IMR-90 (cell line): ENCODE measurements at regions not wholly inside any gene's neighbourhood (a gene's known extent, or its start where the extent isn't known, plus 50 kb on each side); places are given as distances from the start of the nearest gene placed in this dataset.

Experiments
- ATAC-seq: fragments of 200-7000 bp; cut with Tn5 transposase; 2 replicates; pipeline ENCODE4 v1.9.1; 2020; ENCODE audit warnings: low read depth, mild to moderate bottlenecking, moderate library complexity
- BruUV-seq: library from RNA; stranded (reverse); fragments of 400-500 nt; replicated peaks from 2 replicates; lab custom pipeline; 2021; lab: Mats Ljungman, UMichigan
- CTCF ChIA-PET: fragments of 300-600 bp; formaldehyde crosslinking; extraction: SDS; loops from one replicate; lab custom pipeline; 2021; ENCODE audit warnings: antibody characterized with exemption; lab: Yijun Ruan, JAX
- POLR2A ChIA-PET: fragments of 300-600 bp; sonication (Branson Sonifier 250); formaldehyde crosslinking; loops from one replicate; lab custom pipeline; 2022; ENCODE audit warnings: antibody characterized with exemption; ENCODE audit not compliant: unreplicated experiment; lab: Charles Lee
- DNase-seq: peaks from one replicate; pipeline ENCODE4 v3.0.0; 2013
- H2AFZ ChIP-seq: replicated peaks from 2 replicates; pipeline ENCODE3; 2013; ENCODE audit warnings: low read length, mild to moderate bottlenecking; ENCODE audit not compliant: poor library complexity
- H2AK5ac ChIP-seq: 2 replicates; pipeline ENCODE4 v1.6.1; 2013; ENCODE audit warnings: low read depth, low read length, inconsistent platforms
- H2AK9ac ChIP-seq: replicated peaks from 2 replicates; pipeline ENCODE3; 2013; ENCODE audit warnings: mild to moderate bottlenecking, low read depth, low read length, moderate library complexity; ENCODE audit not compliant: poor library complexity
- H2BK120ac ChIP-seq: 2 replicates; pipeline ENCODE4 v1.6.1; 2013; ENCODE audit warnings: low read depth, low read length, inconsistent platforms
- H2BK15ac ChIP-seq: 3 replicates; pipeline ENCODE4 v1.6.1; 2013; ENCODE audit warnings: low read depth, low read length, inconsistent platforms
- H2BK20ac ChIP-seq: 2 replicates; pipeline ENCODE4 v1.6.1; 2013; ENCODE audit warnings: low read depth, mild to moderate bottlenecking, inconsistent platforms, low read length, moderate library complexity
- H2BK5ac ChIP-seq: 2 replicates; pipeline ENCODE4 v1.6.1; 2013; ENCODE audit warnings: mild to moderate bottlenecking, low read depth, low read length, inconsistent platforms; ENCODE audit not compliant: poor library complexity, severe bottlenecking
- H3K14ac ChIP-seq: replicated peaks from 2 replicates; pipeline ENCODE4 v1.6.1; 2013; ENCODE audit warnings: low read depth, low read length, inconsistent platforms
- H3K18ac ChIP-seq: 2 replicates; pipeline ENCODE4 v1.6.1; 2013; ENCODE audit warnings: low read depth, low read length, control low read depth
- H3K23ac ChIP-seq: 2 replicates; pipeline ENCODE4 v1.6.1; 2013; ENCODE audit warnings: low read depth, low read length, inconsistent platforms
- H3K27ac ChIP-seq: 2 replicates; pipeline ENCODE4 v1.5.1; 2013; ENCODE audit warnings: mild to moderate bottlenecking, control low read depth, low read length; ENCODE audit not compliant: insufficient read depth
- H3K27me3 ChIP-seq: 2 replicates; pipeline ENCODE4 v1.6.1; 2013; ENCODE audit warnings: low read length; ENCODE audit not compliant: control insufficient read depth, insufficient read depth
- H3K36me3 ChIP-seq: 2 replicates; pipeline ENCODE4 v1.6.1; 2013; ENCODE audit warnings: low read length, mixed read lengths; ENCODE audit not compliant: control insufficient read depth, insufficient read depth
- H3K4ac ChIP-seq: 2 replicates; pipeline ENCODE4 v1.6.1; 2013; ENCODE audit warnings: low read depth, low read length, inconsistent platforms
- H3K4me1 ChIP-seq: 2 replicates; pipeline ENCODE4 v1.6.1; 2013; ENCODE audit warnings: low read length, mixed read lengths; ENCODE audit not compliant: control insufficient read depth, insufficient read depth
- H3K4me2 ChIP-seq: 2 replicates; pipeline ENCODE4 v1.6.1; 2013; ENCODE audit warnings: low read depth, mild to moderate bottlenecking, control low read depth, low read length, moderate library complexity
- H3K4me3 ChIP-seq: 2 replicates; pipeline ENCODE4 v1.5.1; 2013; ENCODE audit warnings: low read depth, mild to moderate bottlenecking, control low read depth, low read length, moderate library complexity; ENCODE audit not compliant: insufficient read depth
- H3K56ac ChIP-seq: 2 replicates; pipeline ENCODE4 v1.6.1; 2013; ENCODE audit warnings: low read length, inconsistent platforms; ENCODE audit not compliant: insufficient read depth; ENCODE audit errors: extremely low read depth
- H3K79me1 ChIP-seq, 2 experiments: 2 replicates each; pipeline ENCODE4 v1.6.1; 2013; ENCODE audit warnings: low read length in 2 of 2, inconsistent platforms in 1 of 2, low read depth in 1 of 2
- H3K9ac ChIP-seq: 2 replicates; pipeline ENCODE4 v1.6.1; 2013; ENCODE audit warnings: low read depth, low read length, control low read depth
- H3K9me1 ChIP-seq: 2 replicates; pipeline ENCODE4 v1.6.1; 2013; ENCODE audit warnings: low read length, inconsistent platforms; ENCODE audit not compliant: insufficient read depth
- H3K9me3 ChIP-seq: 2 replicates; pipeline ENCODE4 v1.6.1; 2013; ENCODE audit warnings: low read length; ENCODE audit not compliant: control insufficient read depth, insufficient read depth
- H4K20me1 ChIP-seq: 2 replicates; pipeline ENCODE4 v1.6.1; 2013; ENCODE audit warnings: low read length, inconsistent platforms; ENCODE audit not compliant: insufficient read depth
- H4K5ac ChIP-seq: 2 replicates; pipeline ENCODE4 v1.6.1; 2013; ENCODE audit warnings: mild to moderate bottlenecking, low read depth, low read length, control low read depth
- H4K8ac ChIP-seq, 2 experiments: 2 replicates each; pipeline ENCODE4 v1.6.1; 2013; ENCODE audit warnings: low read depth in 2 of 2, low read length in 2 of 2, control low read depth in 1 of 2, inconsistent platforms in 1 of 2
- H4K91ac ChIP-seq: 2 replicates; pipeline ENCODE4 v1.6.1; 2013; ENCODE audit warnings: low read depth, low read length, inconsistent platforms; ENCODE audit not compliant: insufficient read depth
- BHLHE40 ChIP-seq: fragments of 150-350 bp; IDR thresholded peaks from 2 replicates; pipeline ENCODE4 v1.6.1; 2016; ENCODE audit warnings: mild to moderate bottlenecking, low read depth, low read length
- CEBPB ChIP-seq: IDR thresholded peaks from 2 replicates; pipeline ENCODE4 v1.6.1; 2012; ENCODE audit warnings: low read depth, low read length, improper control_type of control experiment
- CHD1 ChIP-seq: IDR thresholded peaks from 2 replicates; pipeline ENCODE4 v1.6.1; 2012; ENCODE audit warnings: low read depth, low read length, improper control_type of control experiment
- CTCF ChIP-seq: conservative IDR thresholded peaks from 2 replicates; pipeline ENCODE4 v1.5.1; 2012; ENCODE audit warnings: mild to moderate bottlenecking, low read depth, low read length, improper control_type of control experiment
- ELK1 ChIP-seq: fragments of 150-350 bp; IDR thresholded peaks from 2 replicates; pipeline ENCODE4 v1.6.1; 2016; ENCODE audit warnings: low read depth, mild to moderate bottlenecking, low read length, moderate library complexity, borderline replicate concordance
- FOS ChIP-seq: fragments of 150-350 bp; IDR thresholded peaks from 2 replicates; pipeline ENCODE4 v1.6.1; 2016; ENCODE audit warnings: low read depth, low read length
- MAFK ChIP-seq: IDR thresholded peaks from 2 replicates; pipeline ENCODE4 v1.6.1; 2012; ENCODE audit warnings: low read depth, low read length, improper control_type of control experiment
- MAZ ChIP-seq: IDR thresholded peaks from 2 replicates; pipeline ENCODE4 v1.6.1; 2012; ENCODE audit warnings: low read depth, mild to moderate bottlenecking, low read length, improper control_type of control experiment, moderate library complexity, borderline replicate concordance
- MXI1 ChIP-seq: IDR thresholded peaks from 2 replicates; pipeline ENCODE4 v1.6.1; 2012; ENCODE audit warnings: low read depth, mild to moderate bottlenecking, low read length, moderate library complexity, borderline replicate concordance
- POLR2A ChIP-seq: IDR thresholded peaks from 2 replicates; pipeline ENCODE4 v1.6.1; 2012; ENCODE audit warnings: mild to moderate bottlenecking, low read depth, low read length
- RAD21 ChIP-seq: IDR thresholded peaks from 2 replicates; pipeline ENCODE4 v1.6.1; 2012; ENCODE audit warnings: low read length, improper control_type of control experiment
- RCOR1 ChIP-seq: IDR thresholded peaks from 2 replicates; pipeline ENCODE4 v1.6.1; 2012; ENCODE audit warnings: mild to moderate bottlenecking, low read length, improper control_type of control experiment; ENCODE audit not compliant: insufficient replicate concordance
- RFX5 ChIP-seq: IDR thresholded peaks from 2 replicates; pipeline ENCODE4 v1.8.0; 2012; ENCODE audit warnings: low read depth, mild to moderate bottlenecking, low read length, moderate library complexity
- SMC3 ChIP-seq: fragments of 150-350 bp; IDR thresholded peaks from 2 replicates; pipeline ENCODE4 v1.6.1; 2016; ENCODE audit warnings: low read depth, mild to moderate bottlenecking, antibody characterized with exemption, low read length, moderate library complexity
- WGBS, 2 experiments: methylation state at CpG; one replicate each; pipeline versions ENCODE4 v1.1.5 to v1.1.7; 2013; ENCODE audit warnings: missing lambda C conversion rate in 2 of 2; ENCODE audit not compliant: insufficient read length in 1 of 2; ENCODE audit errors: extremely low coverage in 2 of 2; 5-methylcytosine and 5-hydroxymethylcytosine counted together
- dilution Hi-C: fragments of 300-500 bp; cut with HindIII; formaldehyde crosslinking; loops from one replicate; pipeline ENCODE4 v1.14.3; 2018; ENCODE audit warnings: low sequenced_read_pairs; ENCODE audit not compliant: unreplicated experiment
- in situ Hi-C: fragments of 300-500 bp; cut with MboI; formaldehyde crosslinking; loops from 3 replicates; pipeline ENCODE4 v1.14.3; 2019; ENCODE audit warnings: low sequenced_read_pairs, inconsistent platforms, mixed read lengths
- intact Hi-C: fragments of 100-400 bp; cut with micrococcal nuclease; formaldehyde crosslinking; loops from 2 replicates; pipeline ENCODE4 v1.10.0; 2022
- TF ChIP-seq, protein P1 (sequence below): fragments of 150-350 bp; IDR thresholded peaks from 2 replicates; pipeline ENCODE4 v1.6.1; 2017; ENCODE audit warnings: mild to moderate bottlenecking, antibody characterized with exemption, low read length, low read depth

DNA sequence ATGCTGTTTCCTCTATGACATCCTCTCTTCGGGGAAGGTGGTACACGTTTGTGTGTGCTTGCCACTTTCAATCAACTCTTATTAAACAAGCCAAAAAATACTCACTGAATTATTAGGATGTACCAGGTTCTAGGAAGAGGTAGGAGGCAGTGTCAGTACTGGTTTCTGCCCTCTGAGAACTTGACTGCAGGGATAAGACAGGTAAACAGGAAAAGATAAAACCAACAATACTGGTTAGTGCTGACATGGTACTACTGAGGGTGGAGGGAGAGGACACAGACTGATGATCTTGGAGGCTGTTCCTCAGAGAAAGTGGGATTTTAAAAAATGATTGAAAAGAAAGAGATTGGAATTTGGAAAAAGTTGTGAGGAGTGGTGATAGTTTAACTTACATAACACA lies 295.2 kb upstream of the PWP1 start:
- H3K4me3 ChIP-seq: no peak overlapping the region
- no peaks in the 10 kb centered on the region for H4K20me1 ChIP-seq
- no CpG with 5 or more reads among the region's 2 CpGs for WGBS, 2 experiments
- H2AK9ac ChIP-seq: no peak overlapping the region
- ChIA-PET CTCF (no interaction called here), POLR2A (no interaction called here)
- H2AK5ac ChIP-seq: no peak overlapping the region
- dilution Hi-C loops: no loop called here
- H3K4me1 ChIP-seq: no peaks in the 10 kb centered on the region
- no peak overlapping the region for H3K9ac ChIP-seq
- 0 out of 2 replicates have a peak, but pooled peaks cover 4% of the 10 kb centered on the region for H3K9me1 ChIP-seq
- ATAC-seq (no peak), DNase-seq (no peak)
- H3K4ac ChIP-seq: no peak overlapping the region
- H4K5ac ChIP-seq: no peak overlapping the region
- no peak overlapping the region for H4K8ac ChIP-seq
- H2BK5ac ChIP-seq: no peak overlapping the region
- peaks cover 6% of the 10 kb centered on the region for H3K9me3 ChIP-seq
- H2AFZ ChIP-seq: no peak overlapping the region
- BruUV-seq: no TSS peak
- H3K56ac ChIP-seq: no peak overlapping the region
- H3K4me2 ChIP-seq: no peak overlapping the region
- no peak overlapping the region for H2BK20ac ChIP-seq
- intact Hi-C loops: no loop called here
- no peaks in the 10 kb centered on the region for H3K27me3 ChIP-seq
- H3K18ac ChIP-seq: no peak overlapping the region
- H3K79me1 ChIP-seq: no peaks in the 10 kb centered on the region
- H2BK120ac ChIP-seq: no peak overlapping the region
- no peak overlapping the region for H3K14ac ChIP-seq
- H3K23ac ChIP-seq: no peak overlapping the region
- no peaks in the 10 kb centered on the region for H3K36me3 ChIP-seq
- in situ Hi-C loops: no loop called here
- TF ChIP-seq RAD21 (no peak), RFX5 (no peak), CTCF (no peak), BHLHE40 (no peak), RCOR1 (no peak), SMC3 (no peak), MAZ (no peak), ELK1 (no peak), POLR2A (no peak), MXI1 (no peak), MAFK (no peak), FOS (no peak), CHD1 (no peak), CEBPB (no peak)
- TF ChIP-seq, protein P1, sequence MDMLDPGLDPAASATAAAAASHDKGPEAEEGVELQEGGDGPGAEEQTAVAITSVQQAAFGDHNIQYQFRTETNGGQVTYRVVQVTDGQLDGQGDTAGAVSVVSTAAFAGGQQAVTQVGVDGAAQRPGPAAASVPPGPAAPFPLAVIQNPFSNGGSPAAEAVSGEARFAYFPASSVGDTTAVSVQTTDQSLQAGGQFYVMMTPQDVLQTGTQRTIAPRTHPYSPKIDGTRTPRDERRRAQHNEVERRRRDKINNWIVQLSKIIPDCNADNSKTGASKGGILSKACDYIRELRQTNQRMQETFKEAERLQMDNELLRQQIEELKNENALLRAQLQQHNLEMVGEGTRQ: no peak
- H3K27ac ChIP-seq: no peak overlapping the region
- H4K91ac ChIP-seq: no peak overlapping the region
- H2BK15ac ChIP-seq: no peak overlapping the region
